ENCODE measurements at regions not wholly inside any gene's neighbourhood (a gene's known extent, or its start where the extent isn't known, plus 50 kb on each side); places are given as distances from the start of the nearest gene placed in this dataset.

- TF ChIP-seq CTCF (IDR thresholded peaks at IDR 0.05; ENCODE audit: low read depth, low read length) (no peak), POLR2A (IDR thresholded peaks at IDR 0.05; ENCODE audit: extremely low read depth, insufficient read length) (no peak)
These were observed 57.6 kb upstream of the ZNF527 start for GRCh38 chr19:37313335-37313627.
